H9 (cell line): ENCODE measurements at regions not wholly inside any gene's neighbourhood (a gene's known extent, or its start where the extent isn't known, plus 50 kb on each side); places are given as distances from the start of the nearest gene placed in this dataset.

ENCODE experiments used
- DNase-seq: peaks from one replicate; pipeline ENCODE4 v3.0.0-alpha.2; 2017
- H2AFZ ChIP-seq: one replicate; pipeline ENCODE4 v1.6.1; 2013; ENCODE audit warnings: mild to moderate bottlenecking, low read length, control low read depth, moderate library complexity
- H2AK5ac ChIP-seq: 2 replicates; pipeline ENCODE4 v1.6.1; 2013; ENCODE audit warnings: low read length, control low read depth, mixed read lengths; ENCODE audit not compliant: insufficient read length
- H2BK120ac ChIP-seq: one replicate; pipeline ENCODE4 v1.6.1; 2013; ENCODE audit warnings: low read depth, mild to moderate bottlenecking, low read length, control low read depth, inconsistent platforms; ENCODE audit not compliant: poor library complexity, severe bottlenecking
- H2BK12ac ChIP-seq: 2 replicates; pipeline ENCODE4 v1.6.1; 2013; ENCODE audit warnings: low read length, control low read depth, mixed read lengths, low read depth; ENCODE audit not compliant: insufficient read length
- H2BK15ac ChIP-seq: 2 replicates; pipeline ENCODE4 v1.6.1; 2013; ENCODE audit warnings: low read depth, low read length, control low read depth
- H2BK20ac ChIP-seq: one replicate; pipeline ENCODE4 v1.6.1; 2013; ENCODE audit warnings: low read depth, mild to moderate bottlenecking, low read length, control low read depth, inconsistent platforms; ENCODE audit not compliant: poor library complexity, severe bottlenecking
- H2BK5ac ChIP-seq: 2 replicates; pipeline ENCODE4 v1.6.1; 2013; ENCODE audit warnings: low read length, control low read depth, mixed read lengths; ENCODE audit not compliant: insufficient read length
- H3K14ac ChIP-seq: 2 replicates; pipeline ENCODE4 v1.6.1; 2013; ENCODE audit warnings: low read length, control low read depth; ENCODE audit not compliant: insufficient read depth
- H3K18ac ChIP-seq: 2 replicates; pipeline ENCODE4 v1.6.1; 2013; ENCODE audit warnings: low read depth, mild to moderate bottlenecking, mixed read lengths, low read length, control low read depth; ENCODE audit not compliant: insufficient read length
- H3K23ac ChIP-seq: 2 replicates; pipeline ENCODE4 v1.6.1; 2013; ENCODE audit warnings: low read length, control low read depth, mixed read lengths, low read depth; ENCODE audit not compliant: insufficient read length
- H3K23me2 ChIP-seq: 2 replicates; pipeline ENCODE4 v1.6.1; 2013; ENCODE audit warnings: low read depth, mild to moderate bottlenecking, mixed read lengths, low read length, control low read depth; ENCODE audit not compliant: insufficient read length, poor library complexity, severe bottlenecking
- H3K27ac ChIP-seq: 2 replicates; pipeline ENCODE4 v1.5.1; 2013; ENCODE audit warnings: low read length, control low read depth, mixed read lengths, low read depth; ENCODE audit not compliant: insufficient read length
- H3K27me3 ChIP-seq: 2 replicates; pipeline ENCODE4 v1.6.1; 2013; ENCODE audit warnings: low read length, control low read depth, inconsistent platforms; ENCODE audit not compliant: insufficient read depth
- H3K4ac ChIP-seq: 2 replicates; pipeline ENCODE4 v1.6.1; 2013; ENCODE audit warnings: low read depth, mild to moderate bottlenecking, control low read depth, inconsistent platforms, low read length, moderate library complexity
- H3K4me1 ChIP-seq: 2 replicates; pipeline ENCODE4 v1.6.1; 2013; ENCODE audit warnings: low read length, control low read depth, inconsistent platforms; ENCODE audit not compliant: insufficient read depth
- H3K4me2 ChIP-seq: 2 replicates; pipeline ENCODE4 v1.6.1; 2013; ENCODE audit warnings: low read length, control low read depth, mixed read lengths; ENCODE audit not compliant: insufficient read length, insufficient read depth
- H3K56ac ChIP-seq: 2 replicates; pipeline ENCODE4 v1.6.1; 2013; ENCODE audit warnings: low read depth, mild to moderate bottlenecking, mixed read lengths, low read length, control low read depth; ENCODE audit not compliant: insufficient read length
- H3K79me1 ChIP-seq: 2 replicates; pipeline ENCODE4 v1.6.1; 2013; ENCODE audit warnings: low read depth, mild to moderate bottlenecking, moderate library complexity, low read length, control low read depth, inconsistent platforms; ENCODE audit not compliant: insufficient read depth, poor library complexity, severe bottlenecking
- H3K79me2 ChIP-seq: 2 replicates; pipeline ENCODE4 v1.6.1; 2013; ENCODE audit warnings: low read length, control low read depth, inconsistent platforms; ENCODE audit not compliant: insufficient read depth
- H3K9ac ChIP-seq: 2 replicates; pipeline ENCODE4 v1.6.1; 2013; ENCODE audit warnings: low read length, control low read depth, mixed read lengths; ENCODE audit not compliant: insufficient read length; ENCODE audit errors: extremely low read depth
- H3K9me3 ChIP-seq: one replicate; pipeline ENCODE4 v1.6.1; 2013; ENCODE audit warnings: low read depth, low read length, inconsistent platforms; ENCODE audit not compliant: control insufficient read depth
- H3T11ph ChIP-seq: one replicate; pipeline ENCODE4 v1.6.1; 2013; ENCODE audit warnings: mild to moderate bottlenecking, low read length, control low read depth, inconsistent platforms
- H4K20me1 ChIP-seq: one replicate; pipeline ENCODE4 v1.6.1; 2013; ENCODE audit not compliant: control insufficient read depth, insufficient read length, insufficient read depth
- H4K5ac ChIP-seq: 2 replicates; pipeline ENCODE4 v1.6.1; 2013; ENCODE audit warnings: low read depth, mild to moderate bottlenecking, mixed read lengths, low read length, control low read depth; ENCODE audit not compliant: insufficient read length
- H4K8ac ChIP-seq: replicated peaks from 2 replicates; pipeline ENCODE4 v1.6.1; 2013; ENCODE audit warnings: low read length, control low read depth, mixed read lengths, low read depth; ENCODE audit not compliant: insufficient read length
- H4K91ac ChIP-seq: 2 replicates; pipeline ENCODE4 v1.6.1; 2013; ENCODE audit warnings: low read depth, mild to moderate bottlenecking, moderate library complexity, mixed read lengths, low read length, control low read depth; ENCODE audit not compliant: insufficient read length
- H3K27ac Mint-ChIP-seq, 3 experiments: 2 replicates in 2 of 3; 3 replicates in 1 of 3; pipeline ENCODE4 v1.8.0; 2020 to 2021; ENCODE audit warnings: mixed read lengths in 3 of 3, mild to moderate bottlenecking in 1 of 3, moderate library complexity in 1 of 3
- H3K27me3 Mint-ChIP-seq: 2 replicates; pipeline ENCODE4 v1.8.0; 2021; ENCODE audit warnings: low read depth, mild to moderate bottlenecking, moderate library complexity, mixed read lengths
- H3K36me3 Mint-ChIP-seq, 3 experiments: 2 replicates in 2 of 3; 3 replicates in 1 of 3; pipeline ENCODE4 v1.8.0; 2020 to 2021; ENCODE audit warnings: low read depth in 3 of 3, mixed read lengths in 3 of 3; ENCODE audit not compliant: insufficient read depth in 1 of 3
- H3K4me1 Mint-ChIP-seq, 2 experiments: 2 replicates each; pipeline ENCODE4 v1.8.0; 2020; ENCODE audit warnings: mixed read lengths in 2 of 2
- H3K4me3 Mint-ChIP-seq, 2 experiments: 2 replicates in 1 of 2; 3 replicates in 1 of 2; pipeline ENCODE4 v1.8.0; 2020 to 2021; ENCODE audit warnings: mild to moderate bottlenecking in 2 of 2, mixed read lengths in 2 of 2, moderate library complexity in 1 of 2
- H3K9me3 Mint-ChIP-seq, 2 experiments: 2 replicates in 1 of 2; 3 replicates in 1 of 2; pipeline ENCODE4 v1.8.0; 2020; ENCODE audit warnings: mild to moderate bottlenecking in 2 of 2, mixed read lengths in 2 of 2, moderate library complexity in 1 of 2
- CTCF ChIP-seq: fragments of 200-600 bp; sonication (generic); conservative IDR thresholded peaks from 3 replicates; pipeline ENCODE4 v1.8.0; 2021; ENCODE audit warnings: antibody characterized with exemption, mild to moderate bottlenecking
- WGBS: extraction: QIAGEN DNeasy Blood & Tissue Kit; methylation state at CpG from one replicate; pipeline ENCODE4 v1.1.7; 2013; ENCODE audit warnings: missing lambda C conversion rate, low lambda C conversion rate, mixed read lengths; ENCODE audit not compliant: insufficient read length; ENCODE audit errors: extremely low coverage; 5-methylcytosine and 5-hydroxymethylcytosine counted together

GRCh38 chr6:18883851-18884250, 496.7 kb downstream of the RNF144B start:
- Histone ChIP-seq H3K14ac (no peak overlapping the region), H2BK120ac (no peak overlapping the region), H3K18ac (no peak overlapping the region), H4K20me1 (no peaks in the 10 kb centered on the region), H2BK5ac (no peak overlapping the region), H3K9me3 (no peaks in the 10 kb centered on the region), H2AK5ac (no peak overlapping the region), H3K56ac (no peak overlapping the region), H2BK12ac (no peak overlapping the region), H3K4me2 (no peak overlapping the region), H3K4me1 (no peaks in the 10 kb centered on the region), H4K8ac (no peak overlapping the region), H3K23ac (no peak overlapping the region), H2AFZ (no peak overlapping the region), H3T11ph (no peak overlapping the region), H2BK20ac (no peak overlapping the region), H3K27me3 (no peaks in the 10 kb centered on the region), H3K79me2 (no peaks in the 10 kb centered on the region), H3K9ac (no peak overlapping the region), H3K23me2 (no peaks in the 10 kb centered on the region), H4K5ac (no peak overlapping the region), H2BK15ac (no peak overlapping the region), H3K79me1 (no peaks in the 10 kb centered on the region), H4K91ac (no peak overlapping the region), H3K27ac (no peak overlapping the region), H3K4ac (no peak overlapping the region)
- no peak for TF ChIP-seq CTCF
- H3K27ac Mint-ChIP-seq: no peak overlapping the region
- peaks cover 0 to 3% (median 0%) of the 10 kb centered on the region in 3 experiments; a peak in 1 of 7 replicates for H3K36me3 Mint-ChIP-seq
- H3K4me3 Mint-ChIP-seq: no peak overlapping the region
- H3K27me3 Mint-ChIP-seq: no peaks in the 10 kb centered on the region
- H3K9me3 Mint-ChIP-seq: no peaks in the 10 kb centered on the region
- H3K4me1 Mint-ChIP-seq: no peaks in the 10 kb centered on the region
- WGBS: no CpG with 5 or more reads among the region's 3 CpGs
- DNase-seq: no peak
